Activated naive CD4-positive, alpha-beta T cell treated with anti-CD3 and anti-CD28 coated beads, Interleukin-2, amount 50 U/mL, for 16 hours (primary cell): ENCODE measurements at regions not wholly inside any gene's neighbourhood (a gene's known extent, or its start where the extent isn't known, plus 50 kb on each side); places are given as distances from the start of the nearest gene placed in this dataset.

Experiments
- DNase-seq: peaks from one replicate; pipeline ENCODE4 v3.0.0-alpha.2; 2020

DNA sequence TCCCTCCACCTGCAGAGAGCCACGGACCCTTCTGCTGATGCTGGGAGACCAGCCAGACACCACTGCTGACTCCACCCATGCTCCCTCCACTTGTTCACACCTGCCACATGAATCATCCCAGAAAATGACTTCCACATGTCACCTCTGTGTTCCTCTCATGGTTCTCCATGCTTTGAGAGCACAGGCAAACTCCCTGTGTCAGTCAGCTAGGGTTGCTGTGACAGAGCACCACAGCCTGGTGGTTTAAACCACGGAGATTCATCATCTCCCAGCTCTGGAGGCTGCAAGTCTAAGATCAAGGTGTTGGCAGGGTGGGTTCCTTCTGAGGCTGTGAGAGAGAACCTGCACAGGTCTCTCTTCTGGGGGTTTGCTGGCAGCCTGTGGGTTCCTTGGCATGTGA is 381.4 kb downstream of the GADD45G start:
- DNase-seq, result no peak

DNA sequence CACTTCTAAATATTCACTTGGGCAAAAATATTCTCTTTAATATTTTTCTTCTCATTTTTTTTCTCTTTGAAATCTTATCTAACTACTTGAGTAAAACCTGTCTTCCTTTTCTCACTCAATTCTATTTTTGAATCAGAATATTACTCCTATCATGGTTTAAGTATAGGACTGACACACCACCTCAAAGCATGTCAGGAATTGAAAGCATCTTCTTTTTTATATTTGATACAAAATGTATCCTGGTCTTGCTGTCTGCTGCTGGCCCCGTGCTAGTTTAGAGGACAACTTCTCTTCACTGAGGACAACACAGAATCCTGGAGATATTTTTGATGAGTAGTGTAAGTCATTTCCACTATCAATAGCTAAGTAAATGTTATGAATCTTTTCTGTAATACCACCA is 383.6 kb downstream of the GADD45G start:
- DNase-seq, result no peak

- DNase-seq, result no peak
Measured at GRCh38 chr9:89991204-89991790, 386.5 kb downstream of the GADD45G start.

DNA sequence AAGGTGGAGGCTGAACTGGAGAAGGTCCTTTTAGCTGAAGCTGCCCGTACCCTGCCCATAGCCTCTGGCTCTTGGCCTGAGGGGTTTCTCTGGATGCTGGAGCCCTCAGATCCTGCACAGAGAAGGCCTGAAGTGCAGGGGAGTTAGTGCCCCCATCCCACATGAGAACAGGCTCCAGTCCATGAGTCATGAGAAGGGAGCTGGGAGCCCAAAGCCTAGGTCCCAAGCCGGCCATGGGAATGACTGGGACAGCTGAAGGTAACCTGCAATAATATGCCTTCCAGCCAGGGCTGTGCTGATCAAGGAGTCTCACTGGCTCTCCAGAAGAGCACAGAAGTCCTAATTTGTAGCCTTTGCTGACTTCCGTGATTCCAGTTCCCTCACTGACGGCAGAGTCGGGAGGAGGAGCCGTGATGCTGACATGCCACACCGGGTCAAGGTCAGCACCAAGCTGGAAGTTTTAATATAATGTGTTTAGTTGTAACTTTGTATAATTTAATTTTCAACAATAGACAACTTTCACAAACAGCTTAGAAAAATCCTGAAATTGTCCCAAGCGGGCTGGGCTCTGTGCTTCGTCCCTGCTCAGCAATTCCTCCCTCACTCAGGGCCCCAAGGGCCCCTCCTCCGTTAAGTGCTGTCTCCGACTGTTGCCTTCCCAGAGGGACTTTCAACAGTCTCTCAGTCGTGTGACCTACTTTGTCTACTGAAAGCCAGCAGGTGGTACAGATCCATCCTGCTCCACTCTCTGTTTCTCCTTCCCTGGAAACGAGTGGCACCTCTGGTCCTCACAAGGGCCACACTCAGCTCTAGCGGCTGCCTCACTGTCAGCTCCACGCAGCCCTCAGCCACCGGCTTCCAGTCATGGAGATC is 387.8 kb downstream of the GADD45G start:
- DNase-seq, result no peak

DNA sequence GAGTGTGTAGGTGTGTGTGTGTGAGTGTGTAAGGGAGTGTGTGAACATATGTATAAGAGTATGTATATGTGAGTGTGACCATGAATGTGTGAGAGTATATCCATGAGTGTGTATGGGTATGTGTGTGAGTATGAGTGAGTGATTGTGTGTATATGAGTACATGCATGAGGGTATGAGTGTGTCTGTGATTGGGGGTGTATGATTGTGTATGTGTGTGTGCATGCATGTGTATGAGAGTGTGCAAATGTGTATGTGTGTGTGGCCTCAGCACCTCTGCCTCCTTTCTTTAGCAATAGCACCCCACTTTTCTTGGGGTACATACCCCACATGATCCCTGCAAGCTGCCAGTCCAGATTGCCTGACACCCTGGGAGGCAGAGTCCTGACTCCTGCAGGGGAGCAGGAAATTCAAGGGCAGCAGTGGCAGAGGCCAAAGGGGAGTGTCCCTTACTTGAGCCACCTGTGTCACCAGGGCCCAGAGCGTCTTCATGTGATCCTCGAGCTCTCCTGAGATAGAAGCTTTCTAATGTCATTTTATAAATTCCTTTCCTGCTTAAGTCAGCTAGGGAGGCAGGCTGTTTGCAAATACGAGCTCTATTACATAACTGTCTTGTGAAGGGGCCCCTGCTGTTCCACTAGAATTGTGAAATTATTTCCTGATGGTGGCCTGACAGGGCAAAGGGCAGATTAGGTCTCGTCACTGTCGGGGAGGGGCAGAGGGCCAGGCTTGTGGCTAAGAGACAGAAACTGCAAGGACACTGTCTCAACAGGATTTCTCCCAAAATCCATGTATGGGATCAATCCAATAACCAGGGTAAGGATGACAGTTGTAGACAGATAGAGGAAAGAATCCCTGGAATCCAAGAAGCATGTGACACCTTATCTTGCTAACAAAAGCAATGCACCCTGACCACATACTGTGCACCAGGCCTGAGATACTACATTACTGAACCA is 389.1 kb downstream of the GADD45G start:
- no peak for DNase-seq

DNA sequence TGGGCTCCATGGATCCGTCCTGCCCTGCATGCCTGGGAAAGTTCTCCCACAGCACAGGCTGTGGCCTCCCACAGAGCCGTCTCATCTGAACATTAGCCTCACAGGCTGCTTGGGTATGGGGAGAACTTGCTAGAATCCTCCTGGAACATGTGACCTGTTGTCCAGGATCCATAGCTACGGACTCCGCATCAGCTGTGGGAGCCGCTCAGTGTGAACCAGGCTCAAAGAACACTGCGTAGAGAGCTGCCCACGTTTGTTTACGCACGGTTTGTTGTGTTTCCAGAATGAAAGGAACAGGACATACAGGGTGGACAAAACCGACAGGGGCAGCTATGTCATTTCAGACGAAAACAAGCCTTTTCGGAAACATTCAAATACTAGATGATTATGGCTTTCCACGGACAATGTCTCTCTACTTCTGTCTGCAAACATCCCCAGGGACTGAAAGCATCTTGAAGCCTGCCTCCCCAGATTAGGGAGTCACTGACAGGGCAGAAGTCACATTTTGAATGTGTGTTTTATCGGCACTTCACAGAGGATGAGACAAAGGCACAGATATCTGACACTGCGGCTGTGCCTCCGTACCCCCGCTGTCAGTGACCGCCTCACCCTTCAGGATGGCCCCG is 390.3 kb downstream of the GADD45G start:
- no peak for DNase-seq

DNA sequence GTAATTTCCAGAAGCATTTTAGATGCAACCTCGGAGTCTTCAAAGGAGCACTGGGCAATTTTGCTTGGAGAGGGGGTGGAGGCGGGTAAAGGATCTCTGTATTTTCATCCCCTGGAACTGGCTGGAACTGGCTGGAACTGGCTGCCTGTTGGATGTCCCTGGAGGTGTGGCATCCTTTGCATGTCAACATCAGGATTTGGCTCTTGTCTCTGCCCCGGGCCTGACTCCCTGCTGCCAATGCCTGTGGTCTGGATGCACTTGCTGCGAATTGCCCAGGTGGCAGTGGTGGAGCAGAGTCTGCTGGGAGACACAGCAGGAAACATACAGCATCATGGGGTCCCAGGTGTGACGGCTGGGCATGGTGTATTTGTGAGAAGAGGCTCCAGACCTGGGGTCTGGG is 391.3 kb downstream of the GADD45G start:
- no peak for DNase-seq

DNA sequence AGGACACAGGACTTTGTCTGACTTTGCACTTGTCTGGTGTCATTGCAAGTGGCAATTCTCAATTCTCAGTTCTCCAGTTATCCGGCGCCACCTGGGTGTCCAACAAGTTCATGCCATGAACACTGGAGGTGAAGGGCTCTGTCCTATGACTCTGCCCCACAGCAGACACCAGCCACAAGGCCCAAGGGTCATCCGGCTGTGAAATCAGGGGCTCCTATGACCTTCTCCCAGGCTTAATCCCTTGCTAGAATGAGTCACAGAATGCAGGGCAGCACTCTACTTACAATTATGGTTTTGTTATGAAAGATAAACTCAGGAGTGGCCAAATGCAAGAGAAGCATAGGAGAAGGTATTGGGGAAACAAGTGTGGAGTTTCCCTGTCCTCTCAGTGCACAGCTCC is 392.0 kb downstream of the GADD45G start:
- DNase-seq, result no peak

DNA sequence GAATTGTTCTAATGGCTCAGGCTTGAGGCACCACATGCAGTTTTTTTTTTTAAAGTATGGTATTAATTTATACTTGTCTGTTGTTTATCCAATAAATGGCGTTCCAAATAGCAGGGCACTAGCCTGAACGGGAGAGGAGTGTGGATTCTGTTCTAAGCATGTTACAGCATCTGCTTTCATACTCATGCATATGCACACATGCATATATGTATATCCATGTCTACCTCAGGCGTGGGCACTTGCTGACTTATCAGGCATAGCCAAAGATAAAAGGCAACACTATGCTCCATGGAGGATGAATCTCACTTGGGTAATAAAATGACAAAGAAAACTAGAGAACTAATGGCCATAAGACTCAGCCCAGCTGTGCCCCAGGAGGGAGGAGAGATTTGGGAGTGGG is 393.8 kb downstream of the GADD45G start:
- DNase-seq, result no peak

DNA sequence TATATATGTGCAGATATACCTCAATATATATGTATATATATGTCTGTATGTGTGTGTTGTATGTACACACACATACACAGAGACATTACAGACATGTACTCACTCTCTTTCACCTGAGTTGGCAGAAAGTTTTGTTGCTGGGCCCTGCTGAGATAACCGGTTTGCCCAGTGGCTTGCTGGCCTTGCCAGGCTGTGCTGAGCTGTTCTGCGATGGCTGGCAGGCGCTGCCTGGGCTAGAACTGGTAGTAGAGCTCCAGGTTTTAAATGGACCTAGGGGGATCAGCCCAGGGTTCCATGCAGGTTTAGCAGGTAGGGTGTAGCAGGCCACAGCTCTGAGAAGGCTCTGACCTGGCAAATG is 394.3 kb downstream of the GADD45G start:
- DNase-seq, result no peak

- peak; percentile 66 for DNase-seq
Measured at GRCh38 chr9:89999534-90000370, 394.9 kb downstream of the GADD45G start.

GRCh38 chr9:90000925-90001324 is 396.1 kb downstream of the GADD45G start:
- no peak for DNase-seq

GRCh38 chr9:90001747-90002146 is 396.9 kb downstream of the GADD45G start:
- no peak for DNase-seq

DNA sequence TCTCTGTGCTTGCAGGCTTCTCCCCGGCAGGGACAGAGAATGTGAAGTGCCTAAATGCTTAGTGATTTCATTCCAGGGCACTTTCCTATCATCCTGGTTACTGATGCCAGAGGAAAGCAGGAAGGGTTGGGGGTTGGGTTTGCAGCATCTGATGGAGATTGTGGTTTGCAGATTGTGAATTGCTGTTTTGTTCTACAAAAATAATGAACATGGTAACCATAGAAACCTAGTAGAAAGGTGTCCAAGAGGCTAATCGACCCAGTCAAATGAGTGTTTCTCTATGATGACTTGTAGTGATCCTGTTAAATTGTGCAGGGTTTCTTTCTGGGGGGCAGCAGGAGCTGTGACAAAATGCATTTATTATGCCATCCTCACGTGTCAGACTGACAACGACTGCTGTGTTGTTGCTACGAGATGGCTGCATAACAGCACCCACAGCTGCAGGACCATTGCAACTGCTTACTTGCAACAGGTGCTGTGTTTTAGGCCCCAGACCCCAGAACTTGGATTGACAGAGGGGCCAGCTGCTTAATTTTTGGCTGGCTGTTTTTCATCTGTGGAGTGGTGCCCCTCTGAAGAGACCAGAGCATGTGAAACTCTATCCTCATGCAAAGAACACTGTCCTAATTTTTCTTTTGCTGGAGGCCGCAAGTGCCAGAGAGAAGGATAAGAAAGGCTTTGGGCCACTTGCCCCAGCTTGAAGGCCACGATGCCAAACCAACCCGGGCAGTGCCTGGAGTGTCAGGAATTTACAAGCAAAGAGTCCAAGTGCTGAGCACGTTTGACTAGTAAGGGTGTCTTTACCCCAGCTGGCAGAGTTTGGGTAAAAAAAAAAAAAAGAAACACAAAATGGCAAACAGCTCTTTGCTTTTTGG is 397.8 kb downstream of the GADD45G start:
- DNase-seq, result no peak

GRCh38 chr9:90005388-90005787 is 400.6 kb downstream of the GADD45G start:
- no peak for DNase-seq

- no peak for DNase-seq
Measured at GRCh38 chr9:90007516-90008440, 403.0 kb downstream of the GADD45G start.

DNA sequence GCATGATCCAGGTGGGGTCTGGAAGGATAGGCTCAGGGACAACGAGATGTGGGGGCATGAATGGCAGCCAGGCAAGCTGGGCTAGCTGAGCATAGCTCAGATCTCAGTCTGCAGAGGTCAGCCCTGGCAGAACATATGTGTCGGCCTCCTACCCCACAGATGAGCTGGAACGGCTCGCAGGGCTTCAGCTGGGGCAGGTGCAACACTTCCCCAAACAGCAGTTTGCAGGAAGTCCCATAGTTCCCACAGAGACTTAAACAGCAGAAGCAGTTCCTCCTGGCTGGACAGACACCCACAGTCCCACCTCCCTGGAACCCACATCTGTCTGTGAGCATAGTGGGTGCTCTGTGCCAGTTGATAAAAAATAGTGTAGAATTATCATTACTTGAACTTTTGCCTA is 404.6 kb downstream of the GADD45G start:
- no peak for DNase-seq

- no peak for DNase-seq
Measured at GRCh38 chr9:90010793-90011192, 406.0 kb downstream of the GADD45G start.

- DNase-seq, result no peak
Measured at GRCh38 chr9:90012949-90013348, 408.1 kb downstream of the GADD45G start.

GRCh38 chr9:90013778-90014177 is 409.0 kb downstream of the GADD45G start:
- DNase-seq, result no peak
